Ovary (tissue), 7 donors: ENCODE measurements at regions not wholly inside any gene's neighbourhood (a gene's known extent, or its start where the extent isn't known, plus 50 kb on each side); places are given as distances from the start of the nearest gene placed in this dataset.

Experiments
- DNase-seq, 5 donors: peaks; one replicate each; pipeline ENCODE4 v3.0.0-alpha.2; 2019 to 2020
- H3K27ac ChIP-seq, 2 donors: fragments of 200-600 bp; one replicate each; pipeline versions ENCODE4 v1.5.1 to v1.8.0; 2019 to 2022
- H3K27me3 ChIP-seq: fragments of 200-600 bp; one replicate; pipeline ENCODE4 v1.8.0; 2022
- H3K36me3 ChIP-seq: fragments of 200-600 bp; sonication (generic); one replicate; pipeline ENCODE4 v1.5.1; 2019
- H3K4me1 ChIP-seq: one replicate; pipeline ENCODE4 v1.8.1; 2013; ENCODE audit warnings: mild to moderate bottlenecking, moderate library complexity; ENCODE audit not compliant: insufficient read depth
- H3K4me3 ChIP-seq: fragments of 200-600 bp; sonication (generic); one replicate; pipeline ENCODE4 v1.5.1; 2017
- H3K9me3 ChIP-seq, 2 donors: fragments of 200-600 bp in 1 of 2; sonication (generic) in 1 of 2; one replicate each; pipeline versions ENCODE4 v1.5.1 to v1.8.1; 2013 to 2019; ENCODE audit warnings: mild to moderate bottlenecking in 1 of 2, moderate library complexity in 1 of 2
- EP300 ChIP-seq: sonication (generic); formaldehyde crosslinking; IDR thresholded peaks from one replicate; pipeline ENCODE4 v1.6.1; 2017; ENCODE audit warnings: antibody characterized with exemption
- POLR2A ChIP-seq: fragments of 450-650 bp; IDR thresholded peaks from one replicate; pipeline ENCODE4 v1.6.1; 2017; ENCODE audit warnings: antibody characterized with exemption, mild to moderate bottlenecking, moderate library complexity
- WGBS, 3 donors: extraction: QIAGEN DNeasy Blood & Tissue Kit in 1 of 3; methylation state at CpG; one replicate each; pipeline versions ENCODE4 v1.1.5 to v1.1.7; 2013 to 2017; 5-methylcytosine and 5-hydroxymethylcytosine counted together
- intact Hi-C, 4 donors: fragments of 100-400 bp; cut with DNase I; formaldehyde crosslinking; loops; one replicate each; pipeline versions ENCODE4 v1.11.0 to v1.15.1; 2022 to 2023
- TF ChIP-seq, protein P1 (sequence below), 3 donors: fragments of 450-650 bp in 2 of 3; fragments of 200-600 bp in 1 of 3; IDR thresholded peaks; one replicate each; pipeline versions ENCODE4 v1.5.1 to v1.8.0; 2016 to 2022; ENCODE audit warnings: antibody characterized with exemption in 3 of 3, mild to moderate bottlenecking in 1 of 3
- donor health status: DM: no; HTN: no; CAD: no; lungs with moderate emphysema.
- donor health status: DM: no; HTN: no; CAD: no.
- donor health status: Bipolar disorder and iron deficiency.
- donor health status: DM: no; HTN: no; CAD: no.
- donor health status: DM: yes; HTN: yes; CAD: no.

DNA sequence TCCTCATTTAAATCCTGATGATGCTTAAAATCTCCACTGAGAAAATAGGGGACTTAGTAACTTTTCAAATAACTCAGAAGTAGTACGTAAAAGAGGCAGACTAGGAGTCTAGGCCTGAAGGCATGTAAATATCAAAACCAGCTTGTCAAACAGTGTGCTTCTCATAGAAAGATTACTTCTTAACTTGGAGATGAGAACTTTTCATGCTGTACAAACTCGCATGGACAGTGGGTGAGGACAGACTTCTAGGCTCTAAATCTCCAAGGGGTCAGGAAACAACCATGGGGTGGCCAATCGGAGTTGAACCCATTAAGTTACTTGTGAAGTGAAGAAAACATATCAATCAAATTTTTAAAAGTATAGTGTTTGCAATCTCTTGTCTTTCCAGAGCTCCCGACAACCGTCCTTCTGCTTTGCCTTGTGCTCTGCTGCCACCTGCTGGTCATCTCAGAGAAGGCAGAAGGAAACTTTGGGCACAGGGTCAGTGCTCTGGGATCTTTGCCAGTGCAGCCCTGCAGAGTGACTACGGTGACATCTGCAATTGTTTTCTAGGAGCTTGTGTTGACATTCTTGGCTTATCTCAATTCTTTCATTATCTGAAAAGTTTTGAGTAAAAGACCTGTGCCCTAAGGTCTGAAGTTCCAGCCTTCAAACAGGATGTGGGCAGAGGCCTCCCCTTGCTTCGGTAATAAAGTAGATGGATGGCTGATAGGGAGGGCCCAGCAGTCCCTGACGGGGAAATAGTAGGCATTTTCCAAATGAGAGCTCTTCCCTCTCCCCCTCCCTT is 105.1 kb upstream of the PDE4B start:
- H3K27ac ChIP-seq: no peak overlapping the region
- intact Hi-C loops: loop anchor here in 2 of 4 donors (5.0 kb wide), 2 partner anchors 255 to 470 kb away; no protein-coding TSS in a partner anchor
- 12 to 15% (median 14%) methylated on average over 8 of the region's 8 CpGs for WGBS, 3 donors

DNA sequence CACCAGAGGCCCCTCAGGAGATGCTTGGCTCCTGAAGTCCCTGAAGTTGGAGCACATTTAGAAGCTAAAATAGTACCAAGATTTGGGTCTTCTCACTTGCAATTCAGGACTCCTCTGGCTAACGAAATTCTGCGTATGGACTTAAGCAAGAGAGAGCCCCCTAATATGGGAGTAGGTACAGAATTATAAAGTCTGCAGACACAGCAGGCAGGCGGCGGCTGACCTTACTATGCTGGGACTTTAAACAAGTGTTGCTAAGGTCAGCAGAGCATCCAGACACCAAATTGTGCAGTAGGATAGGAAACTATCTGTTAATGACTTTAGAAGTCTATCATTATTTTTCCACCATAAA is 104.5 kb upstream of the PDE4B start:
- 71 to 77% (median 72%) methylated on average over 4 of the region's 4 CpGs for WGBS, 3 donors
- Histone ChIP-seq H3K27ac (no peak overlapping the region), H3K9me3 (no peaks in the 10 kb centered on the region), H3K4me1 (no peaks in the 10 kb centered on the region), H3K27me3 (no peaks in the 10 kb centered on the region), H3K36me3 (no peaks in the 10 kb centered on the region), H3K4me3 (no peak overlapping the region)
- no peak for DNase-seq
- TF ChIP-seq EP300 (no peak), POLR2A (no peak)
- TF ChIP-seq, protein P1, sequence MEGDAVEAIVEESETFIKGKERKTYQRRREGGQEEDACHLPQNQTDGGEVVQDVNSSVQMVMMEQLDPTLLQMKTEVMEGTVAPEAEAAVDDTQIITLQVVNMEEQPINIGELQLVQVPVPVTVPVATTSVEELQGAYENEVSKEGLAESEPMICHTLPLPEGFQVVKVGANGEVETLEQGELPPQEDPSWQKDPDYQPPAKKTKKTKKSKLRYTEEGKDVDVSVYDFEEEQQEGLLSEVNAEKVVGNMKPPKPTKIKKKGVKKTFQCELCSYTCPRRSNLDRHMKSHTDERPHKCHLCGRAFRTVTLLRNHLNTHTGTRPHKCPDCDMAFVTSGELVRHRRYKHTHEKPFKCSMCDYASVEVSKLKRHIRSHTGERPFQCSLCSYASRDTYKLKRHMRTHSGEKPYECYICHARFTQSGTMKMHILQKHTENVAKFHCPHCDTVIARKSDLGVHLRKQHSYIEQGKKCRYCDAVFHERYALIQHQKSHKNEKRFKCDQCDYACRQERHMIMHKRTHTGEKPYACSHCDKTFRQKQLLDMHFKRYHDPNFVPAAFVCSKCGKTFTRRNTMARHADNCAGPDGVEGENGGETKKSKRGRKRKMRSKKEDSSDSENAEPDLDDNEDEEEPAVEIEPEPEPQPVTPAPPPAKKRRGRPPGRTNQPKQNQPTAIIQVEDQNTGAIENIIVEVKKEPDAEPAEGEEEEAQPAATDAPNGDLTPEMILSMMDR (IDR thresholded peaks at IDR 0.05): no peak
- intact Hi-C loops: loop anchor here in 2 of 4 donors (5.0 kb wide), 2 partner anchors 256 to 471 kb away; no protein-coding TSS in a partner anchor

More for the DNA sequence above, 105.1 kb upstream of the PDE4B start:
- no peaks in the 10 kb centered on the region for H3K9me3 ChIP-seq
- H3K36me3 ChIP-seq: no peaks in the 10 kb centered on the region
- TF ChIP-seq EP300 (no peak), POLR2A (no peak)
- TF ChIP-seq, protein P1 (IDR thresholded peaks at IDR 0.05): peak; percentile 75 to 93 (median 90)
- no peaks in the 10 kb centered on the region for H3K27me3 ChIP-seq
- no peak overlapping the region for H3K4me3 ChIP-seq
- peak; percentile 75 to 89 (median 86) for DNase-seq
- no peaks in the 10 kb centered on the region for H3K4me1 ChIP-seq

DNA sequence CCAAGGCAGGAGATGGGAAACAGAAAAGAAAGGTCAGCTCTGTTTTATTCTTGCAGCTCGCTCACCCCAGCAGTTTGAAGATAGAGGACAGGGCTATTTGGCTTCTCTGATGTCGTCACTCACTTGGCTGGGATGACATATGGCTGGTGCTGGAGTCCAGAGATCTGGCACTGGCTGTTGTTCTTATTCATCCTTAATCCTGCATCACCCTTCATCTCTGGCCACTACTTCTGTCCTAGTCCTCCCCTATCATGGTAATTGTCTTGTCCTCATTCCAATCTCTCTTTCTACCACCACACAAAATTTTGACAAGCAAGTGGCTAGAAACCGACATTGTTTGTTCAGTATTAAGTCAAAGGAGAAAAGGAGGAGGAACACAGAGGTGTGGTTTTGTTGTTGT is 103.8 kb upstream of the PDE4B start:
- no peak for DNase-seq
- WGBS, 3 donors: 72 to 87% (median 84%) methylated on average over 3 of the region's 3 CpGs
- H3K9me3 ChIP-seq: no peaks in the 10 kb centered on the region
- intact Hi-C loops: loop anchor here in 2 of 4 donors (5.0 kb wide), 2 partner anchors 257 to 472 kb away; no protein-coding TSS in a partner anchor
- TF ChIP-seq EP300 (no peak), POLR2A (no peak)
- TF ChIP-seq, protein P1 (IDR thresholded peaks at IDR 0.05): no peak
- H3K36me3 ChIP-seq: no peaks in the 10 kb centered on the region
- H3K4me3 ChIP-seq: no peak overlapping the region
- H3K4me1 ChIP-seq: no peaks in the 10 kb centered on the region
- H3K27me3 ChIP-seq: no peaks in the 10 kb centered on the region
- H3K27ac ChIP-seq: no peak overlapping the region

DNA sequence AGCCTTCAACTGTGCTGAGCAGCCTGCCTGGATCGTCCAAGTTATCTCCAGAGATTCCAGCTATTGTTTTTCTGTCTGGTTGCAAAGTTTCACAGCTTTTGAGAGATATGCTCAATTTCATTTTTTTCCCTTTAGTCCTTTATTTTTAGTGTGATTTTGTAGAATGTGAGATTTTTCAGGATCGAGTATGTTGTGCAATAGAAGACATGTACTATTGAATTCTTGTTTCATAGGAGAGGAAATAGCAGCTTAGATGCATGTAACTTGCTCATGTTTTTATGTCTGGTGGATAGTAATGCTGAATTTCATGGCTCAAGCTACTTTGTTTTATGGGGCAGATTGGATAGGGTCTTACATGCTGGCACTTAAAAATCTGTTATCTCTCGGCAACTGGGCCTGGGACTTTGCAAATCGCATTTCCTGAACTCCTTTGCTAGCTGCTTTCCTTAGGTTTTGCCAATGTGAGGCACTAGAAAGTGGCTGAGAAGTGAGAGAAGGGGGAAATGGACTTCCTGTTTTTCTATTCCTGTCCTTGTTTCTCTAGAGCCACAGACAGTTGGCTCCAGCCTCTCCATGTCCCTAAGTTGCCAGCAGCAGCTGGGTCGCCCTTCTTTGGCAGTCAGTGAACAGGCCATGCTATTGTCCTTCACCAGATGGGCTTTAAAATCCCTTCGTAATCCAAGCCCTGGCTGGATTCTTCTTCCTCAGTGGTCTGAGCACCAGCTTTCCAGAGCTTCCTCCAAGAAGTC is 101.4 kb upstream of the PDE4B start:
- Histone ChIP-seq H3K9me3 (no peaks in the 10 kb centered on the region), H3K27me3 (no peaks in the 10 kb centered on the region)
- no peak for DNase-seq

More for the DNA sequence above, 101.4 kb upstream of the PDE4B start:
- TF ChIP-seq, protein P1 (IDR thresholded peaks at IDR 0.05): no peak
- TF ChIP-seq POLR2A: no peak
- no peak for TF ChIP-seq EP300
- no peaks in the 10 kb centered on the region for H3K4me1 ChIP-seq
- WGBS, 3 donors: 59 to 71% (median 65%) methylated on average over 6 of the region's 6 CpGs
- H3K27ac ChIP-seq: no peak overlapping the region
- intact Hi-C loops: loop anchor here in 2 of 4 donors (10.0 kb wide), 2 partner anchors 267 to 477 kb away; partner anchors contain the start of genes LEPR (in 1 of the 2) and LEPROT (in 1 of the 2)
- H3K4me3 ChIP-seq: no peak overlapping the region
- no peaks in the 10 kb centered on the region for H3K36me3 ChIP-seq
